ENCODE measurements at regions not wholly inside any gene's neighbourhood (a gene's known extent, or its start where the extent isn't known, plus 50 kb on each side); places are given as distances from the start of the nearest gene placed in this dataset.
"Not testable (repeated sequence)": the region's sequence is repeated elsewhere in the genome, so short reads cannot be mapped to it uniquely, and the experiment has no call there.

GRCh38 chr5:128667751-128668150, 129.7 kb upstream of the FBN2 start:
- no peak for DNase-seq

- no peak for DNase-seq
Measured at GRCh38 chr5:128668921-128669320, 130.9 kb upstream of the FBN2 start.

GRCh38 chr5:128669803-128670202, 131.8 kb upstream of the FBN2 start:
- peak; percentile 4 for DNase-seq

GRCh38 chr5:128671943-128672342, 133.9 kb upstream of the FBN2 start:
- no peak for DNase-seq

GRCh38 chr5:128673000-128673399, 135.0 kb upstream of the FBN2 start:
- DNase-seq = no peak

GRCh38 chr5:128673411-128673957, 135.4 kb upstream of the FBN2 start:
- no peak for DNase-seq

- DNase-seq = no peak
Measured at GRCh38 chr5:128673970-128674369, 135.9 kb upstream of the FBN2 start.

- peak; percentile 52 for DNase-seq
Measured at GRCh38 chr5:128674837-128675446, 136.9 kb upstream of the FBN2 start.

- DNase-seq = no peak
Measured at GRCh38 chr5:128681096-128681495, 143.1 kb upstream of the FBN2 start.

- no peak for DNase-seq
Measured at GRCh38 chr5:128681764-128682592, 143.9 kb upstream of the FBN2 start.

GRCh38 chr5:128682669-128683068, 144.6 kb upstream of the FBN2 start:
- DNase-seq = no peak

GRCh38 chr5:128684961-128685360, 146.9 kb upstream of the FBN2 start:
- no peak for DNase-seq

- DNase-seq = no peak
Measured at GRCh38 chr5:128687930-128688329, 149.9 kb upstream of the FBN2 start.

- DNase-seq = no peak
Measured at GRCh38 chr5:128693764-128694163, 155.7 kb upstream of the FBN2 start.

GRCh38 chr5:128695791-128696530, 157.9 kb upstream of the FBN2 start:
- DNase-seq = no peak

GRCh38 chr5:128701301-128701700, 163.3 kb upstream of the FBN2 start:
- DNase-seq = no peak

GRCh38 chr5:128703322-128703721, 165.3 kb upstream of the FBN2 start:
- no peak for DNase-seq

GRCh38 chr5:128706269-128706668, 168.2 kb upstream of the FBN2 start:
- DNase-seq = no peak

GRCh38 chr5:128708841-128709240, 170.8 kb upstream of the FBN2 start:
- no peak for DNase-seq

GRCh38 chr5:128711216-128711615, 173.2 kb upstream of the FBN2 start:
- DNase-seq = no peak

GRCh38 chr5:128714551-128714950, 176.5 kb upstream of the FBN2 start:
- DNase-seq = no peak

GRCh38 chr5:128722551-128722950, 184.5 kb upstream of the FBN2 start:
- DNase-seq = no peak

- DNase-seq = not testable (repeated sequence)
Measured at GRCh38 chr5:128730021-128730420, 192.0 kb upstream of the FBN2 start.

- DNase-seq = not testable (repeated sequence)
Measured at GRCh38 chr5:128735656-128736055, 197.6 kb upstream of the FBN2 start.
